Islet of Langerhans (tissue), 1 donor: ENCODE measurements at regions not wholly inside any gene's neighbourhood (a gene's known extent, or its start where the extent isn't known, plus 50 kb on each side); places are given as distances from the start of the nearest gene placed in this dataset.

Experiments used
- FAIRE-seq: peaks from one replicate; lab custom pipeline; 2011; peaks lifted over from hg19 to GRCh38; lab: Jason Lieb, UNC

GRCh38 chr2:76316691-76317090 lies 606.0 kb upstream of the GCFC2 start:
- no peak for FAIRE-seq

GRCh38 chr2:76314271-76315020 lies 603.7 kb upstream of the GCFC2 start:
- no peak for FAIRE-seq

GRCh38 chr2:76312236-76312635 lies 601.5 kb upstream of the GCFC2 start:
- FAIRE-seq, result no peak

- no peak for FAIRE-seq
These were observed 601.0 kb upstream of the GCFC2 start for GRCh38 chr2:76311728-76312127.

- FAIRE-seq, result no peak
These were observed 600.3 kb upstream of the GCFC2 start for GRCh38 chr2:76310894-76311633.

GRCh38 chr2:76307495-76307894 lies 596.8 kb upstream of the GCFC2 start:
- no peak for FAIRE-seq

GRCh38 chr2:76298041-76298440 lies 587.3 kb upstream of the GCFC2 start:
- no peak for FAIRE-seq

GRCh38 chr2:76296438-76296837 lies 585.7 kb upstream of the GCFC2 start:
- FAIRE-seq, result no peak

GRCh38 chr2:76295762-76296161 lies 585.0 kb upstream of the GCFC2 start:
- FAIRE-seq, result no peak

- no peak for FAIRE-seq
These were observed 577.9 kb upstream of the GCFC2 start for GRCh38 chr2:76288598-76288997.

- FAIRE-seq, result no peak
These were observed 577.4 kb upstream of the GCFC2 start for GRCh38 chr2:76288146-76288545.

- no peak for FAIRE-seq
These were observed 572.6 kb upstream of the GCFC2 start for GRCh38 chr2:76283350-76283749.

- FAIRE-seq, result no peak
These were observed 570.6 kb upstream of the GCFC2 start for GRCh38 chr2:76281156-76281841.

GRCh38 chr2:76280686-76281085 lies 570.0 kb upstream of the GCFC2 start:
- no peak for FAIRE-seq

- no peak for FAIRE-seq
These were observed 568.4 kb upstream of the GCFC2 start for GRCh38 chr2:76279142-76279541.

- no peak for FAIRE-seq
These were observed 565.1 kb upstream of the GCFC2 start for GRCh38 chr2:76275788-76276187.

- no peak for FAIRE-seq
These were observed 564.0 kb upstream of the GCFC2 start for GRCh38 chr2:76274676-76275075.

GRCh38 chr2:76274160-76274559 lies 563.4 kb upstream of the GCFC2 start:
- FAIRE-seq, result no peak

- FAIRE-seq, result no peak
These were observed 559.5 kb upstream of the GCFC2 start for GRCh38 chr2:76270096-76270710.

- no peak for FAIRE-seq
These were observed 558.3 kb upstream of the GCFC2 start for GRCh38 chr2:76268902-76269620.

GRCh38 chr2:76268484-76268883 lies 557.8 kb upstream of the GCFC2 start:
- no peak for FAIRE-seq

- FAIRE-seq, result no peak
These were observed 547.1 kb upstream of the GCFC2 start for GRCh38 chr2:76257802-76258201.
